ENCODE measurements at regions not wholly inside any gene's neighbourhood (a gene's known extent, or its start where the extent isn't known, plus 50 kb on each side); places are given as distances from the start of the nearest gene placed in this dataset.
"Not testable (repeated sequence)": the region's sequence is repeated elsewhere in the genome, so short reads cannot be mapped to it uniquely, and the experiment has no call there.

DNA sequence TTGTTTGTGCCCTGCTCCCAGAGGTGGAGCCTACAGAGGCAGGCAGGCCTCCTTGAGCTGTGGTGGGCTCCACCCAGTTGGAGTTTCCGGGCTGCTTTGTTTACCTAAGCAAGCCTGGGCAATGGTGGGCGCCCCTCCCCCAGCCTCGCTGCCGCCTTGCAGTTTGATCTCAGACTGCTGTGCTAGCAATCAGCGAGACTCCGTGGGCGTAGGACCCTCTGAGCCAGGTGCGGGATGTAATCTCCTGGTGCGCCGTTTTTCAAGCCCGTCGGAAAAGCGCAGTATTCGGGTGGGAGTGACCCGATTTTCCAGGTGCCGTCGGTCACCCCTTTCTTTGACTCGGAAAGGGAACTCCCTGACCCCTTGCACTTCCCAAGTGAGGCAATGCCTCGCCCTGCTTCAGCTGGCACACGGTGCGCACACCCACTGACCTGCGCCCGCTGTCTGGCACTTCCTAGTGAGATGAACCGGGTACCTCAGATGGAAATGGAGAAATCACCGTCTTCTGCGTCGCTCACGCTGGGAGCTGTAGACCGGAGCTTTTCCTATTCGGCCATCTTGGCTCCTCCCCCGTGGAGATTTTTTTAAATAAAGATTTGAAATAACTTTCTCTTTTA, 189.2 kb upstream of the WSB1 start:
- TF ChIP-seq, protein P1, sequence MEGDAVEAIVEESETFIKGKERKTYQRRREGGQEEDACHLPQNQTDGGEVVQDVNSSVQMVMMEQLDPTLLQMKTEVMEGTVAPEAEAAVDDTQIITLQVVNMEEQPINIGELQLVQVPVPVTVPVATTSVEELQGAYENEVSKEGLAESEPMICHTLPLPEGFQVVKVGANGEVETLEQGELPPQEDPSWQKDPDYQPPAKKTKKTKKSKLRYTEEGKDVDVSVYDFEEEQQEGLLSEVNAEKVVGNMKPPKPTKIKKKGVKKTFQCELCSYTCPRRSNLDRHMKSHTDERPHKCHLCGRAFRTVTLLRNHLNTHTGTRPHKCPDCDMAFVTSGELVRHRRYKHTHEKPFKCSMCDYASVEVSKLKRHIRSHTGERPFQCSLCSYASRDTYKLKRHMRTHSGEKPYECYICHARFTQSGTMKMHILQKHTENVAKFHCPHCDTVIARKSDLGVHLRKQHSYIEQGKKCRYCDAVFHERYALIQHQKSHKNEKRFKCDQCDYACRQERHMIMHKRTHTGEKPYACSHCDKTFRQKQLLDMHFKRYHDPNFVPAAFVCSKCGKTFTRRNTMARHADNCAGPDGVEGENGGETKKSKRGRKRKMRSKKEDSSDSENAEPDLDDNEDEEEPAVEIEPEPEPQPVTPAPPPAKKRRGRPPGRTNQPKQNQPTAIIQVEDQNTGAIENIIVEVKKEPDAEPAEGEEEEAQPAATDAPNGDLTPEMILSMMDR (IDR thresholded peaks at IDR 0.05), result not testable (repeated sequence)
- TF ChIP-seq POLR2A (IDR thresholded peaks at IDR 0.05), result not testable (repeated sequence)

All from Peyer's patch (tissue), 4 donors.